ENCODE measurements at regions not wholly inside any gene's neighbourhood (a gene's known extent, or its start where the extent isn't known, plus 50 kb on each side); places are given as distances from the start of the nearest gene placed in this dataset.

DNA sequence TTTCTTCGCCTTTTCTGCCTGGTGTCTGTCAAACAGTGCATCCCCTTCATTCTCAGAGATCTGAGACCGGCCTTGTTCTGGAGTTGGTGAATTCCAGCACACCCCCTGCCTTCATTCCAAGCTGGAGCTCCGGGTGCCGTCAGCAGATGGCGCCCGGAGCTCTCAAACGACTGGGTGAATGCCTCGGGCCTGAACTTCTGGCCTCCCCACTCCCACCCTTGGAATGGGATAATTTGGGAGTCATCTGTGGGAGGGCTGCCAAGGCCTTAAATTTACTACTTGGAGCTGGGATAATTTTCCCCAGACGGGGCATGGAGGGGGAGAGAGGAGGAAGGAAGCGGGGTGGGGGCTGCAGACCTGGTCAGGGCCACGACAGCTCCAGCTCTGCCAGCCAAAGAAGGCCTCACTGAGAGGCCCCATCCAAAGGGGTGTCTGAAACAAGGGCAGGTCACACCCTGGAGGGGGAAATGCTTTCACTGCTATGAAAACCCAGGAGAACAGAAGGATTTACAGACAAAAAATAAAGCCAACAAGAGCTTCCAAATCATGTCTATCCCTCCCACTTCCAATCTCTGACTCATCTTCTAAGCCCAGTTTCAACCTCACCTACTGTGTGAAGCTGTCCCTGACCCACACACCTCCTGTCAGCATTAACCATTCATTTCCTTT is 187.9 kb downstream of the OPA1 start:
- DNase-seq, result peak in 1 of 2 donors; percentile 31

DNA sequence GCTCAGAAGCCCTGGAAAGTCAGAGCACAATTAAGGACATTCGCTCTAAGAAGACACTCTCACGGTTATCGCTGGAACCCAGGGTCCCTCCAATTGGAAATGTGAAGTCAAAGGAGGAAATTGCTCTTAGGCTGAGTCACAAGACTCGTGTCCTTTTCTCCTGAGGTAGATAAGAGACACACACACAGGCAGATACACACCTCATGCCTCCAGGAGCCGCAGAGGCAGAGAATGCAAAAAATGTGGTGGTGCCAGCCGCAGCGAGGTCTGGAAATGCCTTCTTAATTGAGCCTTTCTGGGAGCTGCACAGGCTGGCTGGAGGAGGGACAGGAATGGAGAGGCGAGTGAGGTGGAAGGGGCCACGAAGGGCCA is 189.3 kb downstream of the OPA1 start:
- DNase-seq, result no peak

DNA sequence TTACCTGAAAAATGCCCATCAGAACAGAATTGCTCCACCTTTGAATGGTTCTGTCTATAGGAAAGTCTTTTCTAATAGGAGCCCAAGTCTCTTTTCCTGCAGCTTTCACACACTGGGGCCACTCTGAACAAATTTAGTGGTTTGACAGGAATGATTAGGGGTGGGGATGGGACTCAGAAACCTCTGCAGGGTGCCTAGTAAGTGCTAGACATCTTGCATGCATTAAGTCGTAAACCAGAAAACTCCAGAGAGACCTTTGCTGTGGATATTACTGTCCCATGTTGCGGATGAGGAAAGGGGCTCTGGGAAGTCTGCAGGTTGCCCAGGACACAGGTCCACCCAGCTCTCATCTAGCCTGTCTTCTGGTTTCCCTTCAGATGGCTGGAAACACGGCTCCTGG is 189.7 kb downstream of the OPA1 start:
- no peak for DNase-seq

DNA sequence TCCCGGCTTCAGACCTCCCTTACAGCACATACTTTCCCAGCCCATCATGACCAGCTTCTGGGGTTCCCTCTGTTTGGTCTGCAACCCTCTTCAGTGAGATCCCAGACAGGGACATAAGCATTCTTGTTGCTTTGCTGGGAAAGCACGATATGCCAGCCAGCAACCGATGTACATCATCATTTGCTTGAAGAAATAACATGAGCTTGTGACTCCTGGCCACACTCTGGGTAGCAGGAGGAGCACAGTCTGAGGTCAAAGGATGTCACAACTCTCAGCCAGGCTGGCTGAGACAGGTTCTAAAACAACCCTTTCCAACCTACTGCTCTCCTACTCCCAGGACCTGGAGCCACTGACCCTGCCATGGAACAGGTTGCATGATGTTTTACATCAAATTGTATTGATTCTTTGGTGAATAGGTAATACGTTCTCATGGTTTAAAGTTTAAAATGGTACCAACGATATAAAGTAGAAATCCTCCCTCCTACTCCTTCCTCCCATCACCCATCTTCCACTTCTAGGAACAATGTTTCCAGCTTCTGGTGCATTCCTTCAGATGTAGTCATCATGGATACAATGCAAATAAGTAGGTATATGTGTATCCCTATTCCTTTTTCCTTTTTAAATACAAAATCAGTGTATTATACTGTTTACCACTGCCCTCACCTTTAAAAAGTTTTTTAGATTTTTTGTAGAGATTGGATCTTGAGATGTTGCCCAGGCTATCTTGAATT is 190.3 kb downstream of the OPA1 start:
- no peak for DNase-seq

DNA sequence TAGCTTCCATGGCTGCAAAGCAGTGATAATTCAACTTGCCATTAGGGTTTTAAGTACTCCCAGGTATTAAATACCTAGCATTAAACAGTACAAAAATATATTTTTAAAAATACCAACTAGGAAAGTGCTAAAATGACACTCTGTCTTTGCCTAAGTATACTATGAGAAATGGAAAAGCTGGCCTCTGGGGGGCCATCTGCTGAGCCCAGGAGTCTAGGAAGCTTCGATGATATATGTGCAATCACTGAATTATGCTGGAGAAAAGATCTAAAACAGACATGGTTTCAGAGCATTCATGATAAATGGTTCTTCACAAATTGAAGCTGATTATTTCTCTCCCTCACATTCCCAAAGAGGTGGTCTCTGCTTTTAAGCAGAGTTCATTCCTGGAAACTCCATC is 191.8 kb downstream of the OPA1 start:
- no peak for DNase-seq

DNA sequence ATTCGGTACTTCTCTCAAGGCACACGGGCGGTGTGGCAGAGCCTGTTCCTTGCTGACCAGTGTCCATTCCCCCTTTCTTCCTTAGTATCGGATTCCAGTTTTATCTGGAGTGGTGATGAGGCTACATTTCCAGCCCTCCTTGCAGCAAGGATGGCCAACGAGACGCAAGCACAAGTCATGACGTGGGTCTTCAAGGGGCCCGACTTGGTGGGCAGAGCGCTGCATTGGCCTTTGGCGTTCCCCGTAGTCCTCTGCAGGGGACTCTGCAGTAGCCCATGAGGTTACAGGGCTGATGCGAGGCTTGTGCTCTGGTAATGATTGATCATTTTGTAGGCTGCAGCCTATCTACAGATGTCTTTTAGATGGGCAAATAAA is 194.5 kb downstream of the OPA1 start:
- DNase-seq, result no peak

DNA sequence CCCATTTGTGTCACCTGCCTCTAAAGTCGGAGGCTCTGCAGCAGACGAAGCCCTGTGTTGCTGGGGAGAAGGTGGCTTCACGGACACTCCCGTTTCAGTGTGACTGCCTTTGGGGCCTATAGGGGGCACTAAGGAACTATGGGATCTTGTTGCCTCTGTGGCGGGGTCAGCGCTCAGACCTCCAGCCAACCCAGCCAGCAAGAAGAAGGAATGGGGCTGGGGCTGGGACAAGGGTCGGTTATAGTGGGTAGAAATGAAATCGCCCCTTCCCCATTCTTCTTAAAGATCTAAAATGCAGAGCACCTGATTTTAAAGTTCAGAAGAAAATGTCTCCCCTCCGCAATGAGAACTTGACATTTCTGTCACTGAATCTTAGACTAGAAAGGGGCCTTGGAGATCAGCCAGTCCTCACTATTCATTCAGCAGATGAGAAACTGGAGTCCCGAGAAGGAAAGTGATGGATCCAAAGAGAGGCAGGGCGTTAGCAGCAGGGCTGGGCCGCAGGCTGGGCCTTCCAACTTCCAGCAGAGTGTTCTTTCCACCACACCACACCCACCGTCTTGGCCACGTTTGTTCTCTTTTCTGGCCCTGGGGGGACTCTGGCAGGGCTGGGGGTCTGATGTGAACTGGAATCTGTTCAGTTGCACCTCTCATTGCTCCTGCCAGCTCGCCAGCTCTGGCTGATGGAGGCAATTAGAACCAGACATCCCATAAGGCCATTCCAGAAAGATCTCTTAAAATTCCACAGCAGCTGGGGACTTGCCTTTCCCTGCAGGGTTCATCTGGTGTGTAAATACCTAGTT is 195.4 kb downstream of the OPA1 start:
- DNase-seq, result peak; percentile 22 to 36

DNA sequence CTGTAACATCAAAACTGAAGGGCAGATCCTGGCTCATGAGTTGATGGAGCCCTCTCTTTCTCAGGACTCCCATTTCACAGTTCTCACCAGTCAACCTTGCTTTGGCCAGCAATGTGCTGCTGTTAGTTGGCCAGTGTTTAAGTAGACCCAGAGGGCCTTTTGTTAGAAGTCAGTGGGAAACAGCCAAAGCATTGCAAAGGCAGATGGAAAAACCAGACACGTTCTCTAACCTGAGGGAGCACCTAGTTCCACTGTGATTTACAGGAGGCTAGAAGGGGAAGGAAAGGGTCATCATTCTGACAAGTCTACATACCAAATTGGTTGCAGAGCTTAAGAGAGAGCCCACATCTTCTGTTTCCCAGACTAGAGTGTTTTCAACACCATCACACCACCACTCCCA is 196.4 kb downstream of the OPA1 start:
- DNase-seq, result no peak

DNA sequence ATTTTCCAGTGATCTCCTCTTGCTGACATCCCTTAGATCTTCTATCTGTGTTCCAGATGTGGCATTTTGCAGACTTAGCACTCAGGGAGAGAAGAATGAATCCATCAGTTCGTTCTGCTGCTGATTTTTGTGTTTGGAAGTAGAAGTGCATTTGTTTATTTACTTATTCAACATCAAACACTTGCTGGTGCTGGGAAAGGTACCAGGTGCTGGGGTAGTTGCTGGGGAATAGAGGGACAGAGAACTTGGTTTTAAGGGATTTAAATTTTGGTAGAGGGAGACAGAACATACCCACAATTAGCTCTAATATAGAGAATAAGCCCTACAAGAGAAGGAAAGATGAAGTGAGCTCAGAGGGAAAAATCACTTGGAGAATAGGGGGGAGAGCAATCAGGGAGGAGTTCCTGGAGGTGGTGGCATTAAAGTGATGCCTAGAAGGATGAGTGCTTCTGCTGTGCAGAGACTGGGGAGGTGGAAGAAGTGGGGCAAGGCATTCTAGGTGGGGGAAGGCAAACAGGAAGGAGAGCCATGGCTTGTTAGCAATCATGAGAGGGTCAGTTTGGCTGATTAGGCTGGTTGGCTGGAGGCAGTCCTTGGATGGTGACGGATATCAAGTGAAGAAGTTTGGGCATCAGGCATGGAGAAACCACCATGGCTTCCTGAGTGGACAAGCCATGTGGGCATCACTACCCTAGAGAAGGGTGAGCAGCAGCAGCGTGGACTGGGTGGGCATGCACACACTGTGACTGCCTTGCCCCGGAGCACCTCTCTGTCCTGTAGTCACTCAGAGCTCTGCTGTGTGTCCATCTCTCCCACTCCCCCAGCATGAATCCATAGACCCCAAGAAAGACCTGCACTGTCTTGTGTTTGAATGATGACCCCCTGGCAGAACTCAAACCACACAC is 197.3 kb downstream of the OPA1 start:
- no peak for DNase-seq

DNA sequence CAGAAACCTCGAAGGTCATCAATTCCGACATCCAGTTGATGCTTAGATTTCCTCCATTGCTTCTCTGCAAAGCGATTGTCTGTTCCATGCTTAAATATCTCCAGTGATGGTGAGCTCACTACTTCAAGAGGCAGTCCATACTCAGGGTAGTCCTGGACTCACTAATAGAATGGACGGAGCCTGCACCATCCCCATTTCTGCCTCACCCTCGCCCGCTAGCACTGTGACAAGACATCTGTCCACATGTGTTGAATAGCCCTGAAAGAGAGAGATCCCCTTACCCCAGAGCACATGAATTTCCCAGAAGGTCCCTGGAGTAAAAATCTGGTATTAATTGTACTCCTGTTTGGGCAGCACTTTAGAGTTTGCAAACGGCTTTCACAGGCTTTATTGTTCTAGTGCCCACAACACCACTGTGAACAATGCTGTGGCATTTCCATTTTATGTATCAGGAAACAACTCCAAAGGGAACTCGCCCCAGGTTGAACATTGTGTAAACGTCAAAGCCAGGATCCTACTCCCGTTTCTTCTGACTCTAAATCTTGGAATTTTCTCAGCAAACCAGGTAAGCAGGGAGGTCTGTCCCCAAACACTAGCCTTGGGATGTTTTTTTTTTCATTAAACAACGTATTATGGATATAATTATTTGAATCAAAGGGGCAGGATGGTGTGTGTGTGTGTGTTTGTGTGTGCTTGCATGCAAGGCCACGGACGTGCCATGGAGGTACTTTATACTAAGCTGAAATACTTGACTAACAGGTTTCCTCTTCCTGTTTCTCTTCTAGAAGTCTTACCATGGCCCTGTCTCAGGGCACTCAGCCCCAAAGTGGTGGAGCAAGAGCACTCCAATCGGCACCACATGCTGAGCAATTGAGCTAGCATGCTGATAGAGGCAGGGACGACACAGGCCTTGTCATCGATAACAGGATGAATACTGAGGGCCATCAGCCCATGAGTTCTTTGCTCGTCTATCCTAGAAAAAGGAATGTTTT is 198.3 kb downstream of the OPA1 start:
- DNase-seq, result no peak

DNA sequence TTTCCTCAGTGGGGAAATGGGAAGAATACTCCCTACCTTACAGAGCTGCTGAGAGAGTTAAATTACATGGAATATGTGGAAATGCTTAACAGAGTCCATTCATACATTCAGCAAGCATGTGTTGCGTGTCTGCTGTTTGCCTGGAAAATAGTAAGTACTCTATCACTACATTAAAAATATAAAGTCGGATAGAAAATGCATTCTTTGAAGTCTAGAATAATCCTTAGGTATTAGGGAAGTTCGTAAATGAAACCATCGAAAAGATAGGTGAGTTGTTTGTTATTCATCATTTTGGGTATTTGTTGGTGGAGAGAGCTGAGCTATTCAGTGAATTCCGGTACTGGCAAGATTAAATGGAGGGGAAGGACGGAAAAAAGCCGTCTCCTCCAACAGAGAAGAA is 200.1 kb downstream of the OPA1 start:
- no peak for DNase-seq

DNA sequence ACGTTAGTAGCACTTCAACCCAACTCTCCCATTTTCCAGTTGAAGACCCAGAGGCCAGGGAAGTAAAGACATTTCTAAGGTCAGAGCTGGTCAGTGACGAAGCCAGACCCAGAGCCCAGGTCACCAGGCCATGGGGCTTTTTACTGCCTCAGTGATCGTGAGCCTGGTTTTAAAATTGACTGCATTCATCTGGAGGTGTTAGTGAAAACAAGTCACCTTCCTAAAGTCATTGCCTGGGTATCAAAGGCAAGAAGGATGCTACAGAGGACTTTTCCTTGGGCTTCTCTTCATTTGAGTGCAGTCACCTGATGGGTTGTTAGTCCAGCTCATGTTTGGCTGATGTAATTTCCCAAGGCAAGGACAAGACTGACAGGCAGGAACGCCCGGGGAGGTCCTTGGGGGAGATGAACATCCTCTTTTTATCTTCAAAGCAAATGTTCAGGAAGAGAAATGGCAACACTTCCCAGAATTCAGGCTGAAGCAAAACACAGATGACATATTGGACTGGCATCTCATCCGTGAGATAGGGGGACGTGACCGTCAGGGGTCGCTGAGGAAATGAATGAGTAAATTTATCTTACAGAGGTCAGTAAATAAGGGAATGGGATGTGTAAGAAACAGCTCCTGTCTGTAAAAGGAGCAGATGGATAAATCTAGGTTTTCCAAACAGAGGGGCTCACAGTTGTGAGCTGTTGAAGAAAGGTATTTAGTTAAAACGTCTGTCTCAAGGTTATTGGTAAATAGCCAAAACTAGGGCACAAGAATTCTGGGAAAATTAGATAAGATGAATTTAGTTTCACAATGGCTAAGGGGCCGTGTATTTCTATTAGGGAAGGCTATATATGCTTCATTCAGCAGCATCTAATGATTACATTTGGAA is 201.2 kb downstream of the OPA1 start:
- DNase-seq, result peak in 1 of 2 donors; percentile 19

DNA sequence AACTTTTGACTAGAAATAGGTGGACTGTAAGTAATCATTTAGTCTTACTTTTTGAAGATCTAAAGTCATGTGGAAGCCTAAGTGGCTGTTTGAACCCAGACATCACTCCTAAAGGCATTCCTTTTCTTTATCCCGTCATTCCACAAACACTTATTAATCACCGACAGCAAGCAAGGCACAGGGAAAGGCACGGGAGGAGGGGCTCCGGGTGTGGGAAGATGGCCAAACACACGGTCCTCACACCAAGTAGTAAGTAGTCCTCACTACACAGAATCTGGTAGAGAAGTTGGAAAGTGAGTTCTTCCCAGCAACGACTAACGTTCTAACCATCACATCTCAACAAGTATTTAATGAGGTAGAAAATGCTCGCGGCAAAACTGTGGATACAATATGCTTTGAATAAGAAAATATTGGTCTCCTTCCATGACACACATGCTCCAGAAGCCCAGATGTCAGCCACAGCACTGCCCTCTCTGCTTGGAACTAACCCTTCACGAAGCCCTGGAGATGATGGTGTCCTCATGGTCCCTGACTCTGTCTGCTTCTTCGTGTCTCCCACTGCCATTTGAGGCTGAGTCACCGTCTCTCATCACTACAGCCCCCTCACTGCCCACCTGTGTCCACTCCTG is 202.2 kb downstream of the OPA1 start:
- no peak for DNase-seq

DNA sequence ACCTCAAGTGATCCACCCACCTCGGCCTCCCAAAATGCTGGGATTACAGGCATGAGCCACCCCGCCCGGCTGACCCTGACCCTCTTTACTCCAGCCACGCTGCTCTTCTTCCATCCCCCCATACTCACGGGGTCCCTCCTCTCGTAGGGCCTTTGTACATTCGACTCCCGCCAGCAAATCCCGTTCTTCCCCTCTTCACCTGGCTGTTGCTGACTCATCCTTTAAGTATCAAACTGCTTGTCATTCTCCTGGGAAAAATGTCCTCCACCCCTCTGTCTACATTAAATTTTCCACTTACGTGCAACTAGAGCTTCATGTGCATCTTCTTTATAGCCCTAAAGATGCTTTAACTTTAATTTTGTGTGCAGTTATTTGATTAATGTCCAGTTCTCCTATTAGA is 203.1 kb downstream of the OPA1 start:
- DNase-seq, result no peak

DNA sequence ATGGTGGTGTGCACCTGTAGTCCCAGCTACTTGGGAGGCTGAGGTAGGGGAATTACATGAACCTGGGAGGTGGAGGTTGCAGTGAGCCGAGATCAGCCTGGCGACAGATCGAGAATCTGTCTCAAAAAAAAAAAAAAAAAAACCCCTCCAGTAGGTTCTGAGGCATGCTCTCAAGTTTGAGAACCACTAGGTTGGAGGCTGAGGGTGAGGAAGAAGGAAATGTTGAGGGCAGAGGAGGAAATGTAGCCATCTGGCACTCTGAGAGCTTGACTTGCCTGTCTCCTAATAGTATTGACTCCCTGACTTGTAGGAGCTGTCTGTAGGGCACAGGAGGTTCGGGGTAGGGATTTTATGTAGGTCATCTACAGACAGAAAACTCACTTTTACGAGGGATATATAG is 204.6 kb downstream of the OPA1 start:
- DNase-seq, result peak in 1 of 2 donors; percentile 61

DNA sequence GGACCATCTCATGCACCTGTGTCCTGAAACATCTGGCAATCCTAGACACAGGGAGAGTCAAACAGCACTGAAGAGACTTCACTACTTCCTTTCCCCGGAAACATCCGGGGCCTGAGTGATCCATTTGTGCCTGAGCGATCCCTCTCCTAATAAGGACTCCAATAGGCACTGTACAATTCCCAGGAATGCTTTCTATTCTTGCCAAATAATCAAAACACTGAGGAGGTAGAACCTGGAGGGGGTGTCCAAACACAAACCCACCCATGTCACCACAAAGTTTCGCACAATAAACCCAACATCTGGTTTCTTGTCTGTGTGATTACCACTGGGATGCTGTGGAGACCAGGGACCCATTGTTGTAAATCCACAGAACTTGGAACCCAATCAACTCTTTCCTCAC is 205.0 kb downstream of the OPA1 start:
- no peak for DNase-seq

DNA sequence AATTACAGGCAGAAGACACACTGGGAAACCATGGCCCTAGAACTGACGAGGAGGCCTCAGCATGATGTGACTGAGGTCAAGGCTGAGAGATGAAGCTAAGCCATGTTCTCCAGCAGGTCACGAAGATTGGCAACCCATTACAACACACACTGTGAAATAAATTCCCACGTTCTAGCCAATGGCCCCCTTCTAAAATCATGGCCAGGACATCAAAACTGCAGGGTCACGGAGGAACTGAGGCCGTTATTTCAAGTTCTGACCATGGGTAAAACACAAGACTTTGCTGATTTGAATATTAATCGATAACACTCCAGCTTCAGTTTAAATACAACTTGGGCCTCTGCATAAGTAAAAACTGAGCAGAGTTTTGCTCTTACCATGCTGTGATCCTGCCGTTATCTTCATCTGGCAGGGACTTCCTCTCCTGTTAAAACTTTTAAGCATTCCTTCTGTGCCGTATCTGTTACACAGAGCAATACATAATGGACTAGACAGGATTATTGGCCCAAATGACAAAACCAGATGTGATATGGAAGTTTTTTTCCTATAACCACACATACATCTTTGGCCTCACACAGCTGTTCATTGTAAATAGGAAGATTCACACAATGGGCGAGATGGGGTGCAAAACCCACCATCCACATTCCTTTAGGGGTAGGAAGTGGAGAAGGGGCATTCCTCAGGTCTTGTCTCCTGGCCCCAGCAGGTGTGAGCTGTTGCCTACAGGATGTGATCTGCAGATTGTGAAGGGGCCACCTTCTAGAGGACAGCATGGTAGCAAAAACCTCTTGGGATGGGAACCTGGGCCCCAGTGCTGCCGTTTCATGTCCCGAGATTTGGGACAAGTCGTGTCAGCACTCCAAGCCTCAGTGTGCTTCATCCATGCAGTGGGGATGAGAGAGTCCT is 207.4 kb downstream of the OPA1 start:
- DNase-seq, result peak in 1 of 2 donors; percentile 37

DNA sequence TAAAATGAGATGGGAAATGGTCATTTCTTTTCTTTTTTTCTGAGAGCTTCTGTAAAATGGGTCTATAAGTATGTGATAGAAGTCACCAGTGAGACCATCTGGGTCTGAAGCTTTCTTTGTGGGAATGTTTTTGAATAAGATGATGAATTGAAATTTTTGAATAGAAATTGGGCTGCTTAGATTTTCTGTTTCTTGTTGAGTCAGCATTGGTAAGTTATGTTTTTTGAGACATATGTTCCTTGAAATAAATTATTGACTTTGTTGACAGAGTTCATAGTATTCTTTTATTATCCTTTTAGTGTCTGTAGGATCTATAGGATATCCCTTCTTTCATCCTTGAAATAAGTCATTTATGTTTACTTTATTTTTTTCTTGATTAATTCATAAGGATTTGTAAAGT is 208.1 kb downstream of the OPA1 start:
- no peak for DNase-seq

DNA sequence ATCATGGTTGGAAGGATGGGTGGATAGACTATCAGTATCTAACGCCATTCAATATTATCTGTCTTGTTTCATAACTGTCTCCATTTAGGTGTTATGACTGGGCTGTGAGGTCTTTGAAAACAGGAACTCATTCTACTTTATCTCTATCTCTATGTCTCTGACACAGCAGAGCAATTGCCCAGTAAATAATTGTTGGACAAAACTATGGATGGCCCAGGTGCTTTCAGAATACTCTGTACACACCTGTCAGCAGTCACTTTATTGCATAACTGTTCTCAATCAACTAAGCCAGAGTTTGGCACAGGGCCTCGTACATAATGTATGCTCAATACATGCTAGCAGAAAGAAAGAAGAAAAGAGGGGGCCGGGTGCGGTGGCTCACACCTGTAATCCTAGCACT is 210.3 kb downstream of the OPA1 start:
- no peak for DNase-seq

Data from bone marrow (tissue), 2 donors.